HG02759 (cell line): ENCODE measurements at regions not wholly inside any gene's neighbourhood (a gene's known extent, or its start where the extent isn't known, plus 50 kb on each side); places are given as distances from the start of the nearest gene placed in this dataset.

Source experiments
- ATAC-seq: cut with Tn5 transposase; IDR thresholded peaks from one replicate; pipeline ENCODE4 v1.9.1; 2021; ENCODE audit warnings: mild to moderate bottlenecking, moderate library complexity; ENCODE audit not compliant: unreplicated experiment

GRCh38 chr7:69129951-69130350 lies 468.3 kb upstream of the AUTS2 start:
- ATAC-seq, result no peak

DNA sequence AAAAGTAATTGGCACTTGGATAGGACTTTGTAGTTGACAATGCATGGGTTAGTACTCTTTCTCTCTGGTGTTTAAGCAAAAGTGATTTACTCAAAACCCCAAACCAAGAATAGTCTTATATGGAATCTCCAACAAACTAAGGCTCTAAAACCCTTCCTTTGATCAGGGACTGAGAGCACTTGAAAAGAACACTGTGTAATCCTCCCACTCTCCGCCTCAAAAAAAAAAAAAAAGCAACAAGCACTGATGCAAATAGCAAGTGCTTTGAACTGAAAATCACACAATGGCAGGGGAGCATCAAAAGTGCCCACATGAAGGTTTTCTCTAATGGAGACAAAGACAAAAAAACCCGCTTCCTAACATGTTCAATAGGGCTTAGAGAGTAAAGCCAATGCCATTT lies 467.9 kb upstream of the AUTS2 start:
- ATAC-seq, result no peak

GRCh38 chr7:69134316-69134715 lies 464.0 kb upstream of the AUTS2 start:
- no peak for ATAC-seq

DNA sequence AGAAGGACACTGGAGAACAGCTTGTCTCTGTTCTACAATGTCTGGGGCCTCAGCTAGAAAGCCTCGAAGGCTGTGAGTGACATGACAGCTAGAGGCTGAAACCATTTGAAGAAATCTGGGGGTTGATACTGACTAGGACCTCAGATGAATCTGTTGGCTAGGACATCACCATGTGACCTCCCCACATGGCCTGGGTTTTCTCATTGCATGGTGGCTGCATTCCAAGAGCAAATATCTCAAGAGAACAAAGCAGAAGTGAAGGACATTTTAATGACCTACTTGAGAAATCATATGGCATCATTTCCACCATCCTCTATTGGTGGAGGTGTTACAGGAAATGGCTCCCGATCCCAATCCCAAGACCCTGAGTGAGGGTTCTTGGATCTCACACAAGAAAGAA lies 450.6 kb upstream of the AUTS2 start:
- ATAC-seq, result no peak

- ATAC-seq, result no peak
These were observed 448.2 kb upstream of the AUTS2 start for GRCh38 chr7:69149804-69150782.

DNA sequence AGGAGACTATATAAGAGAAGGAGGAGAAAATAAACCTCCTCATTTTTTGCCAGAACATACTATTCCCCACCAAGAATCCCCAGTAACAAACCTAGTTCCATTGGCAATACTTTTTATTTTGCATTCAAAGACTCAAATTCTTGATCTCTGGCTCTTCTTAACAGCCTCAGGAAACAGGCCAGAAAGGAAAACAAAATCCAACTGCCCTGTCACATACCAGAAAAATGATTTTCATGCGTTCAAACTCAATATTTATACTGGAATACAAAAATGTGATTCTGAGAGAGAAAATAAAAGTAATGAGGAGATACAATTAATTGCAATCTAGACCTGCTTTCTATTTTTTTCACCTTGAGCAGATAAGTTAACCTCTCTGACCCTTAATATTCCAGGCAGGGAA lies 435.9 kb upstream of the AUTS2 start:
- ATAC-seq, result no peak

GRCh38 chr7:69162931-69163670 lies 435.2 kb upstream of the AUTS2 start:
- no peak for ATAC-seq

DNA sequence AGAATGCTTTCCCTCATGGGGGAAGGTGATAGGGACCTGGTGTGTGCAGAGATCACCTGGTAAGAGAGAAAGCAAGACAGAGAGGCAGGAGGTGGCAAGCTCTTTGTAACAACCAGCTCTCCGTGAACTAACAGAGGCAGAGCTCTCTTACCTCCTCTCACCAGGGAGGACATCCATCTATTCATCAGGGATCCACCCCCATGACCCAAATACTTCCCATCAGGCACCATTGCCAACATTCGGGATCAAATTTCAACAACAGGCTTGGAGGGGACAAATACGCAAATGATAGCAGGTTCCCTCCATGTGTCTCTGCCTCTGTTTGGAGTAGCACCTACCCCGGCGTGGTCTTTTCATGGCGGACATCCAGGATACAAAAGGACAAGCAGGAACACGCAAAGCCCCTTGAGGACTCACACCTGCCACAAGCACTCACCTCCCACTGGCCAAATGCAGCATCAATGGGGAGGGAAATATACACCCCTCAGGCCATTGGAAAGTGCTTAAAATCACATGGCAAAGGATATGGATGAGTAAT lies 431.2 kb upstream of the AUTS2 start:
- no peak for ATAC-seq

DNA sequence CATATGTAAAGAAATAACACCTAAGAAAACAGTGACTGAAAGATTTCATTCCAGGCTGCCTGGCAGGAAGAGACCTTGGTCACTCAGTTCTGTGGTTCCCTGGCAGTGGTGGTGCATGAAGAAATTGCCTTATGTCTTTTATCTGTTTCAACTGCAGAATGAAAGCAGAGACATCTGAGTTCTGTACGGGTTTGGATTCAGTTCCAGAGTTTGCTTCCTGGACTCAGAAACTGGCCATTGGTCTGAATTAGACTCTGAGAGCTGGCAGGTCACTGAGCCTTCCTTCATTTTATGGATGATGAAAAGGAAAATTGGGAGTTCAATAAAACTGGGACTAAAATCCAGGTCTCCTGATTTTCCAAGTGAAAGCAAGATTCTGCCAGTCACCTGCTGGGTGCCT lies 428.9 kb upstream of the AUTS2 start:
- no peak for ATAC-seq

DNA sequence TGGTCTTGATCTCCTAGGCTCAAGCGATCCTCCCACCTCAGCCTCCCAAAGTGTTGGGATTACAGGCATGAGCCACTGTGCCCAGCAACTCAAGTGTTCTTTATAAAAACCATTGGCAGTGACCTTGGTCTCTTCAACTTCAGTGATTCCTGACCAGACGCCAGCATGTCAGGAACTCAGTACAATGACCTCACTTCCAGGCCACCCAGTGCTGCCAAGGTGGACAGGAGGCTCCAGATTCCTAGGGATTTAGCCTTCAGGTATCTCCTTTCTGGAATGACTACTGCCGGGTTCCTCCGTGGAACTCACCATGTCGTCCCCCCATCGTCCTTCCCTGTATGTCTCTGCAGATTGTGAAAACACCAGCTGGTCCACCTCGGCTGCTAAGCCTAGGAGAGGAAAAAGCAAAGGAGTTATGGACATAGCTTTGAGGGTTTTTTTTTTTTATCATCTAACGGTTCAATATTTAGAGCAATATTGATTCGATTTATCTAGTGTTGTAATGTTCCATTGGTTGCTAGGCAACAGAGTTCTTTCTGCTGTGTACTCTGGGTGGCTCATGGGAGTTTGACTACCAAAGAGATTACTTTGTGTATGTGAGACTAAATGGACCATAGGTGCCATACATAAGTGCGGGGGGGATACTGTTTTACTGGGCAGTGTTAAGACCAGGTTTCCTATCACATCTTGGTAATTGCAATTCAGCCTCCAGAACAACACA lies 425.8 kb upstream of the AUTS2 start:
- no peak for ATAC-seq

DNA sequence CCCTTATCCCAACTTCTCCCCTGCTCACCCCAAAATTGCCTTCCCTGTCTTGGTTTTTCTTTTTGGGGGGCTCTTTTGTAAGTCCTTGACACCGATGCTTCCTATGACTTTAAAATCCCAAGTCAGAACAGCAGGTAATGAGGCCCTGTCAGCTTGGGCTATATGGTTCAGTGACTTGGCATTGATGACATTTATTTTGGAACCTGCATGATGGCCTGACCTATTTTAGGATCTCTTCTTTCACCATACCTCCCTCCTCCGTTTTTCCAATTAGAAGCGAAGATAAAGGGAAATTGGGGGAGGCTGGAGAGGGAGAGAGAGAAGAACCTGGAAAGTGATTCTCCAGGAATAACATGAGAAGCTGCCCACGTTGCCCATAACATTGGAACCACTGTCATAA lies 424.9 kb upstream of the AUTS2 start:
- ATAC-seq, result no peak

- no peak for ATAC-seq
These were observed 424.4 kb upstream of the AUTS2 start for GRCh38 chr7:69173846-69174245.

GRCh38 chr7:69176841-69177240 lies 421.4 kb upstream of the AUTS2 start:
- no peak for ATAC-seq

- ATAC-seq, result no peak
These were observed 420.8 kb upstream of the AUTS2 start for GRCh38 chr7:69177461-69177861.

GRCh38 chr7:69177941-69178494 lies 420.3 kb upstream of the AUTS2 start:
- no peak for ATAC-seq

- no peak for ATAC-seq
These were observed 417.6 kb upstream of the AUTS2 start for GRCh38 chr7:69180662-69181061.

DNA sequence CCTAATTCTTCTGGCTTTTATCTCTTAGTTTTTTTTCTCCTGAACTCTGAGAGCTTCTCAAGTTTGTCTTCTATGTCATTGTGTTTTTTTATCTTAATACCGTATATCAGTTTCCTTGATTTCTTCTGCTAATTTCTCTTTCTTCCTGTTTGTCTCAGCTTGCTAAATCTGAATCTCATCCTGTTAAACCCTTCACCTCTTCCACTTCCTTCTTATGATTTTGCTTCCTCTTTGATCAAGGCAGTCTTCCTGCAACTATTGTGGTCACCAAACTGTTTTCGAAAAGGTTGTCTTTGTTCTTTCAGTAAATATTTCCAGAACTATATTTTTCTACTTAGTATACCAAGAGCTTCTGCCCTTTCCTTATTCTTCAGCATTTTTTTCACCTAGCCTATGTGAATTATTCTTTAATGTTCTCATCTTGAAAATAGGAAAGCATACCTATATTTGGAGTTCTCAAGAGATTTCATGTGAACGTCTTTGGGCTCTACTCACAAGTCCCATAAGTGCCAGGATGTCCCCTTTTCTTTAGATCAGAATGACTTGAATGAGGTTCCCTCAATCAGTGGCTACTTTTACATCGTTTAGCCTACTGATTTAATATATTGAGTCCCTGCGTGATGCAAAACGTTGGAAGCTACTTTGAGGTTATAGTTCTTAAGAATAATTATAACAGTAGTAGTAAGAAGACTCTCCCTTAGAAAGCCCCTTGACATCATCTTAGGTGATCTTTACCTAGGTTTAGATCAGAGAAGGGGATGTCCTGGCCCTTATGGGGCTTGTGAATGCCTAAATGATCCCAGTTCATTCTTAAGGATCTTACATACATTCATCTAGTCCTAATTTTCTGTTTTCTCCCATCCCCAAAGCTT lies 415.4 kb upstream of the AUTS2 start:
- ATAC-seq, result no peak

DNA sequence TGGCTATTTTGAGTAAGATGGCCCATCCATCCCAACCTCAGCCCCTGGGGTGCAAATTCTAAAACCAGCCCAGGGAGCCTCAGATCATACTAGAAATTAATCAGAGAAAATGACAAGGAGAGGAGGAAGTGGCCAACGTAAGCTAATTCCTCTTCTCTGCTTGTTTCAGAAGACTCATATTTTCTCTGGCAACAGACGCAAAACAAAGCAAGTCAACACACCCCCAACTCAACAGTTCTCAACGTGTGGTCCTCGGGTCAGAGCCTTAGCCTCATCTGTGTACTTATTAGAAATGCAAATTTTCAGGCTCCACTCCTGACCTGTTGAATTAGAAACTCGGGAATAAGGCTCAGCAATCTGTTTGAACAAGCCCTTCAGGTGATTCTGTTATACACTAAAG lies 413.9 kb upstream of the AUTS2 start:
- no peak for ATAC-seq

- no peak for ATAC-seq
These were observed 413.1 kb upstream of the AUTS2 start for GRCh38 chr7:69185170-69185569.

- no peak for ATAC-seq
These were observed 411.3 kb upstream of the AUTS2 start for GRCh38 chr7:69186974-69187373.
